ENCODE measurements at regions not wholly inside any gene's neighbourhood (a gene's known extent, or its start where the extent isn't known, plus 50 kb on each side); places are given as distances from the start of the nearest gene placed in this dataset.
"Not testable (repeated sequence)": the region's sequence is repeated elsewhere in the genome, so short reads cannot be mapped to it uniquely, and the experiment has no call there.

DNA sequence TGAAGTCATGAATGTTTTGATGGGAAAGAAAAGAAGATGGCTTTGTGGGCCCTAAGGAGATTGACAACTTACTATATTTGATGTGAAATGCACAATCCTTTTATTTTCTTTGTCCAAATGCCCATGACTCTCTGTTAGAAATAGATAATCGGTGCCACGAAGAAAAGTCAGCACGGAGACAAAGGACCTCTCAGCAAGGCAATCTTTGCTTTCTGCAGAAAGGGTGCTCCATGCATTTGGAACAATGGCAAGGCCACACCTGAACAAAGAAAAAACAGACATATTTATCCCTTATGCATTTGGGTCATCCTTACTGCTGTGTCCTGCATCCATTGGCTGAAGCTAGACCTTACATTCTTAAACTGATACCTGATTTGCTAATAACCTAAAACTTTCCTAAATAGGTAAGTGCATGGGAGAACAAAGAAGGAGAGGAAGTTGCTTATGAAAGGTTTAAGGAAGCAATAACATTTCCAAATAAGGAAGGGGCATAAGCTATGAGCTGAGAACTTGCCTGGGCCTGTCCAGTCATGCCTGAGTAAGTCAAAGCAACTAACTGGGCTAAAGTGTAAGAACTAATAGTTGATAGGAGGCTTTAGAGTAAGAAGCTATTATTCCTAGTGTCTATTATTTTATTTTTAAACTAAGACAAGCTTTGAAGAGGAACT is 158.0 kb upstream of the LMNTD1 start:
- TF ChIP-seq, protein P1, sequence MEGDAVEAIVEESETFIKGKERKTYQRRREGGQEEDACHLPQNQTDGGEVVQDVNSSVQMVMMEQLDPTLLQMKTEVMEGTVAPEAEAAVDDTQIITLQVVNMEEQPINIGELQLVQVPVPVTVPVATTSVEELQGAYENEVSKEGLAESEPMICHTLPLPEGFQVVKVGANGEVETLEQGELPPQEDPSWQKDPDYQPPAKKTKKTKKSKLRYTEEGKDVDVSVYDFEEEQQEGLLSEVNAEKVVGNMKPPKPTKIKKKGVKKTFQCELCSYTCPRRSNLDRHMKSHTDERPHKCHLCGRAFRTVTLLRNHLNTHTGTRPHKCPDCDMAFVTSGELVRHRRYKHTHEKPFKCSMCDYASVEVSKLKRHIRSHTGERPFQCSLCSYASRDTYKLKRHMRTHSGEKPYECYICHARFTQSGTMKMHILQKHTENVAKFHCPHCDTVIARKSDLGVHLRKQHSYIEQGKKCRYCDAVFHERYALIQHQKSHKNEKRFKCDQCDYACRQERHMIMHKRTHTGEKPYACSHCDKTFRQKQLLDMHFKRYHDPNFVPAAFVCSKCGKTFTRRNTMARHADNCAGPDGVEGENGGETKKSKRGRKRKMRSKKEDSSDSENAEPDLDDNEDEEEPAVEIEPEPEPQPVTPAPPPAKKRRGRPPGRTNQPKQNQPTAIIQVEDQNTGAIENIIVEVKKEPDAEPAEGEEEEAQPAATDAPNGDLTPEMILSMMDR (IDR thresholded peaks at IDR 0.05) = not testable (repeated sequence)
- not testable (repeated sequence) for TF ChIP-seq ZFX (IDR thresholded peaks at IDR 0.05; ENCODE audit: borderline replicate concordance)
